ENCODE measurements at regions not wholly inside any gene's neighbourhood (a gene's known extent, or its start where the extent isn't known, plus 50 kb on each side); places are given as distances from the start of the nearest gene placed in this dataset.
A peak's percentile ranks its signal among the peaks of the same experiment; 100 is the strongest.

- TF ChIP-seq MYC (IDR thresholded peaks at IDR 0.05; ENCODE audit: low read depth, low read length), result no peak
- TF ChIP-seq CTCF (IDR thresholded peaks at IDR 0.05; ENCODE audit: extremely low read depth in 1 of 2, insufficient read depth in 1 of 2, low read depth in 1 of 2, low read length in 2 of 2), result peak; percentile 60 to 68
- Histone ChIP-seq H3K27ac (ENCODE audit: insufficient read depth, low read depth, low read length) (no peak overlapping the region), H3K9me3 (replicated peaks; ENCODE audit: control insufficient read depth, insufficient read depth, low read length) (no peaks in the 10 kb centered on the region), H3K4me3 (replicated peaks in 1 of 3; ENCODE audit: insufficient read depth in 1 of 3, low read depth in 1 of 3, low read length in 3 of 3) (no peak overlapping the region), H4K20me1 (replicated peaks; ENCODE audit: control insufficient read depth, extremely low read depth, insufficient read depth, low read length) (no peaks in the 10 kb centered on the region), H3K79me2 (ENCODE audit: control insufficient read depth, insufficient read depth, low read length) (no peaks in the 10 kb centered on the region), H3K4me2 (ENCODE audit: insufficient read depth, low read length) (no peak overlapping the region), H3K4me1 (ENCODE audit: control insufficient read depth, extremely low read depth, insufficient read depth, low read length) (peaks cover 3% of the 10 kb centered on the region), H3K9me1 (replicated peaks; ENCODE audit: control insufficient read depth, extremely low read depth, insufficient read depth, low read length) (no peaks in the 10 kb centered on the region), H3K27me3 (ENCODE audit: control insufficient read depth in 2 of 2, insufficient read depth in 2 of 2, low read length in 2 of 2) (no peaks in the 10 kb centered on the region), H3K36me3 (ENCODE audit: control insufficient read depth in 2 of 2, extremely low read depth in 1 of 2, insufficient read depth in 2 of 2, low read length in 2 of 2) (no peaks in the 10 kb centered on the region), H3K9ac (replicated peaks; ENCODE audit: extremely low read depth, insufficient read depth, low read length) (peak overlapping the region; percentile 23), H2AFZ (ENCODE audit: low read depth, low read length) (no peak overlapping the region)
- dilution Hi-C loops (cut with MboI; ENCODE audit: extremely low pct_ligation_motif_present, low sequenced_read_pairs) (no loop called here), intact Hi-C loops (cut with micrococcal nuclease) (loop anchor here (1.0 to 5.0 kb wide), 5 partner anchors 91 to 560 kb away; no protein-coding TSS in a partner anchor)
- peak; percentile 86 for FAIRE-seq
- BruUV-seq (replicated peaks), result no TSS peak
- CTCF ChIA-PET, result interaction anchor here (0.7 to 2.7 kb wide), 11 partner anchors 10 to 561 kb away, joined by 3 to 46 read pairs (median 4); partner anchors contain the start of gene IKZF2
- peak; percentile 67 for DNase-seq (ENCODE audit: low read depth, low spot score)
- POLR2A ChIA-PET, result no interaction called here
These were observed 147.8 kb upstream of the ERBB4 start for GRCh38 chr2:212686285-212686895.

- ChIA-PET POLR2A (no interaction called here), CTCF (interaction anchor here (0.8 to 1.7 kb wide), 3 partner anchors 15 to 470 kb away, joined by 3 to 12 read pairs (median 3); no protein-coding TSS in a partner anchor)
- FAIRE-seq, result no peak
These were observed 144.9 kb upstream of the ERBB4 start for GRCh38 chr2:212683346-212684097.

More at GRCh38 chr2:212683346-212684097, 144.9 kb upstream of the ERBB4 start:
- no peaks in the 10 kb centered on the region for H4K20me1 ChIP-seq (replicated peaks; ENCODE audit: control insufficient read depth, extremely low read depth, insufficient read depth, low read length)
- H3K36me3 ChIP-seq (ENCODE audit: control insufficient read depth in 2 of 2, extremely low read depth in 1 of 2, insufficient read depth in 2 of 2, low read length in 2 of 2), result no peaks in the 10 kb centered on the region
- H3K4me1 ChIP-seq (ENCODE audit: control insufficient read depth, extremely low read depth, insufficient read depth, low read length), result peaks cover 3% of the 10 kb centered on the region
- H3K4me2 ChIP-seq (ENCODE audit: insufficient read depth, low read length), result peak overlapping the region; percentile 12
- peak; percentile 12 for DNase-seq (ENCODE audit: low read depth, low spot score)
- H3K27me3 ChIP-seq (ENCODE audit: control insufficient read depth in 2 of 2, insufficient read depth in 2 of 2, low read length in 2 of 2), result no peaks in the 10 kb centered on the region
- no peak overlapping the region for H3K9ac ChIP-seq (replicated peaks; ENCODE audit: extremely low read depth, insufficient read depth, low read length)
- H3K9me1 ChIP-seq (replicated peaks; ENCODE audit: control insufficient read depth, extremely low read depth, insufficient read depth, low read length), result no peaks in the 10 kb centered on the region
- dilution Hi-C loops (cut with MboI; ENCODE audit: extremely low pct_ligation_motif_present, low sequenced_read_pairs) (no loop called here), intact Hi-C loops (cut with micrococcal nuclease) (no loop called here)
- H3K4me3 ChIP-seq (replicated peaks in 1 of 3; ENCODE audit: insufficient read depth in 1 of 3, low read depth in 1 of 3, low read length in 3 of 3), result no peak overlapping the region
- H3K27ac ChIP-seq (ENCODE audit: insufficient read depth, low read depth, low read length), result no peak overlapping the region
- no peaks in the 10 kb centered on the region for H3K79me2 ChIP-seq (ENCODE audit: control insufficient read depth, insufficient read depth, low read length)
- TF ChIP-seq MAX (IDR thresholded peaks at IDR 0.05; ENCODE audit: insufficient read depth, insufficient read length) (no peak), POLR2A (IDR thresholded peaks at IDR 0.05; ENCODE audit: low read depth, low read length) (no peak), JUN (IDR thresholded peaks at IDR 0.05; ENCODE audit: borderline replicate concordance, insufficient read depth, insufficient read length, low read depth) (peak; percentile 20), FOS (IDR thresholded peaks at IDR 0.05; ENCODE audit: borderline replicate concordance, insufficient read depth, low read length) (peak; percentile 45)
- no peaks in the 10 kb centered on the region for H3K9me3 ChIP-seq (replicated peaks; ENCODE audit: control insufficient read depth, insufficient read depth, low read length)
- BruUV-seq (replicated peaks), result no TSS peak
- peak overlapping the region; percentile 42 for H2AFZ ChIP-seq (ENCODE audit: low read depth, low read length)
